Cardiac fibroblast (primary cell): ENCODE measurements at regions not wholly inside any gene's neighbourhood (a gene's known extent, or its start where the extent isn't known, plus 50 kb on each side); places are given as distances from the start of the nearest gene placed in this dataset.

Source experiments
- DNase-seq, 2 donors: peaks; one replicate each; pipeline versions ENCODE4 v3.0.0 to v3.0.0-alpha.2; 2010; ENCODE audit warnings: low read depth in 2 of 2
- H3K4me3 ChIP-seq, 2 donors: replicated peaks in 1 of 2; 1 replicate in 1 of 2; 2 replicates in 1 of 2; pipeline ENCODE4 v1.5.1; 2011; ENCODE audit warnings: low read depth in 2 of 2, low read length in 2 of 2, mild to moderate bottlenecking in 2 of 2, moderate library complexity in 1 of 2
- TF ChIP-seq, protein P1 (sequence below): IDR thresholded peaks from one replicate; pipeline ENCODE4 v1.5.1; 2011; ENCODE audit warnings: low read depth, mild to moderate bottlenecking, low read length, inconsistent platforms

DNA sequence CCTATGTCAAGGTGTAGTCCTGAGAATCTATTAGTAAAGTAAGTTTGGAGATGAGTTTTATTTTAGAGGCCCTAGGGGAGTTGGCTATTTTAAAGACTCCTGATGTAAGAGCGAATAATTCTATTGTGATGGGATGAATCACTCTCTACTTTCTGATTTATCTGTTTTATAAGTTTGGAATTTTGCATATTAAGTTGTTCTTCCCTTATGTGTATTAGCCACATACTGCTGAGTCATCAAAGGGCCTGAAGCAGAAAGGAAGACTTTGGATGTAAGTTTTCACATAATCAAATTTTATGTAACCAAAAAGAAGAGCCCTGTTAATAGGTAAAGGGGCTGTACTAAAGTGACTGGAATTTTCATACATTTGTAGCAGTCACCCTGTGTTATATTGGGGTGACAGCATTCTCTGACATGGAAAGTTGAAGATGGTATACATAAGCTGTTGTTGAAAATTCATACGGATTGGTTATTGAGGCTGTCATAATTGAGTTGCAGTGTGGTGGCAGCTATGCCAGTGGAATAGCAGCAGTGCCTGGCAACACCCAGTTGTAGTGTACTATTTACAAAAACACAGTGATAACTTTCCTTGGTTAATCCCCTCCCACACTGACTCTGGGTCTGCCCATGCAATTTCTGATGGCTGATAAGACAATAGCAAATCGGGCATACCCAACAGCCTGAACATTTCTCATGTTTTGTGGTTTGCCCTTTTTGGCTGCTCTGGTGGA, 90.6 kb upstream of the NTM start:
- DNase-seq: no peak
- no peak overlapping the region for H3K4me3 ChIP-seq
- TF ChIP-seq, protein P1, sequence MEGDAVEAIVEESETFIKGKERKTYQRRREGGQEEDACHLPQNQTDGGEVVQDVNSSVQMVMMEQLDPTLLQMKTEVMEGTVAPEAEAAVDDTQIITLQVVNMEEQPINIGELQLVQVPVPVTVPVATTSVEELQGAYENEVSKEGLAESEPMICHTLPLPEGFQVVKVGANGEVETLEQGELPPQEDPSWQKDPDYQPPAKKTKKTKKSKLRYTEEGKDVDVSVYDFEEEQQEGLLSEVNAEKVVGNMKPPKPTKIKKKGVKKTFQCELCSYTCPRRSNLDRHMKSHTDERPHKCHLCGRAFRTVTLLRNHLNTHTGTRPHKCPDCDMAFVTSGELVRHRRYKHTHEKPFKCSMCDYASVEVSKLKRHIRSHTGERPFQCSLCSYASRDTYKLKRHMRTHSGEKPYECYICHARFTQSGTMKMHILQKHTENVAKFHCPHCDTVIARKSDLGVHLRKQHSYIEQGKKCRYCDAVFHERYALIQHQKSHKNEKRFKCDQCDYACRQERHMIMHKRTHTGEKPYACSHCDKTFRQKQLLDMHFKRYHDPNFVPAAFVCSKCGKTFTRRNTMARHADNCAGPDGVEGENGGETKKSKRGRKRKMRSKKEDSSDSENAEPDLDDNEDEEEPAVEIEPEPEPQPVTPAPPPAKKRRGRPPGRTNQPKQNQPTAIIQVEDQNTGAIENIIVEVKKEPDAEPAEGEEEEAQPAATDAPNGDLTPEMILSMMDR: no peak

DNA sequence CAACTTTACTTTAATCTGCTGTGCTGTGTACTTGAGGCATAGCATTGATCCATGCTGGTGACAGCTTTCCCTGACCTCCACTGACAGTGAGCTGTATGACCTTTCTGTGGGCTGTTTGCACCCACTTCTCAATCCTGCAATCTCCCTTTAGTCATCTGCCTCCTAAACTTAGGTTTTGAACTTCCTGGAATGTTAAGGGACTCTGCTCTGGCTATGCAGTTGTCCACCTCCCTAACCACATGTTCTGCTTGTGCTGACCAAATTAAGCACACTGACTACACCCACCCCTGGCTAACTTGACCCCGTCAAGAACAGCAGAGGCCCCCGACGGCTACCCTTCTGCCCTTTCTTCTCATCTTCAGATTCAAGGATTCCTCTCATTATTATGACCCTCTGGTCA, 89.1 kb upstream of the NTM start:
- TF ChIP-seq, protein P1: no peak
- no peak for DNase-seq
- H3K4me3 ChIP-seq: no peak overlapping the region

DNA sequence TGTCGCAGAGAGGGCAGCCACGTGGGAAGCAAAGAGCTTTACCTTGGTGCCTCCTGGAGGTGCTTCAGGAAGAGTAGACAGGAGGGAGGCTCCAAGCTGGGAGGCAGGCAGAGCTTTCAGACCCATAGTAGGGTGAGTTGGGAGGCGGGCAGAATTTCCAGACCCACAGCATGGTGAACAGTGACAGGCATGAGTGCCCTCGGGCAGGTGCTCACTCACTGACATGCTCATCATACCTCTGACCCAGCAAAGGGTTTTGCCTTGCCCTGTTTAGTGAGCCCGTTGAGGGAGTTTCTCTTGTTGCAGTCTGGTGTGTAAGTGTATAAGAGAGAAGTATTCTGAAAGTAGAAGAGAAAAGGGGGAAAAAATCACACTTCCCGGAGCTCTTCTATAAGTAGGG, 86.4 kb upstream of the NTM start:
- DNase-seq: no peak
- TF ChIP-seq, protein P1: no peak
- H3K4me3 ChIP-seq: no peak overlapping the region

DNA sequence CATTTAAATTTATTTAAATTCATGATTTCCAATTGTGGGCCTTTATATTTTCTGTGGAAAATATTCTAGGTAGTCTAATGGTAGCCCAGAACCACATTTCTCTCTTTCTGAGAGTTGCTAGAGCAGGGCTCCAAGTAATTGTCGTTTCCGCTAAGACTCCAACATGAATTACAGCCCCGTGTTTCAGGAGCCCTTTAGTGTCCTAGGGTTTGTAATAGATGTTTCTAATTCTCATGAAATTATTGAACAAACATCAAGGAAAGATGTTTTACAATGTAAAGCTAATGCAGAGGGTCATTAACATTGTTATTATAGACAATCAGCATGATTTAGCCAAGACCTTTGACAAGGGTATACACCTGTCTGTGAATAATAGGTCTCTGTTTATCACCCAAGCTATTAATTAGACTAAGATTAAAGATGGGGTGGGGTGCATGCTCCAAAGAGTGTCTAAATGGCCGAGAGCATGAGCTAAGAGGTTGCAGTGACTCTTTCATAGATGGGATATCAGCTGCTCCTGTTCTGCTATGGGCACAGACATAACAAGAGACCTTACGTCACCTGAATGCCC, 81.8 kb upstream of the NTM start:
- no peak overlapping the region for H3K4me3 ChIP-seq
- TF ChIP-seq, protein P1: no peak
- no peak for DNase-seq

DNA sequence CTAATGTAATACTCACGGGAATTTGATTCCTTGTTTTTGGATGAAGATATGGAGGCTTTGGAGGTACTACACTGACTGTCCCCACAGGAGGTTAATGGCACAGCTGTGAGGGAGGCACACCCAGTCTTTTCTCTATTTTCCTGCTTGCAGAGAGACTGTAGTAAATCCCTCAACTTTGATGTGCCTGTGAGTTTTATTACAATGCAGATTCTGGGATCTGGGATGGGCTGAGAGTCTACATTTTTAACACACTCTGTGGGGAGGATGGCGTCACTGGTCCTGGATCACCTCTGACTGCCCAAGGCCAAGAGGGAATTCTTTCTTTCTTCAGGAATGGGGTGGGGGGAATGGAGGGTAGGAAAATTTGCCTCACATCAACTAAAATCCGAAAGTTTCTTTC, 80.2 kb upstream of the NTM start:
- TF ChIP-seq, protein P1: no peak
- DNase-seq: no peak
- H3K4me3 ChIP-seq: no peak overlapping the region

DNA sequence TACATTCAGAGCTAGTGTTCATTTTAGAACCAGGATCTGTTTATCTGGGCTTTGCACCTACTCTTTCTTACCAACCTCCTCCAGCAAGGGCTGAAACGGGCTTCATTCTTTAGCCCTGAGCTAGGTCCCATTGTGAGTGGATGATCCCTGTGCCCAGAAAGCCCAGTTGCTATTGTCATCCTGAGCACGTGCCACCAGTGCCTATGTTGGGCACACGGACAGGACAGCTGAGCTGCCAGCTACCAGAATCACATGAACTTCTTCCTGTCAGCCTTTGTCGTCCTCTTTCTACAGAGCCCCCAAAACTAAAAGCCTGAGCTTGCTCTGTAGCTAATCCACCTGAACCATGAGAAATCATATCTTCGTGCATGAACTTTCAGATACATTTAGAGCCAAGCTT, 74.4 kb upstream of the NTM start:
- DNase-seq: no peak
- TF ChIP-seq, protein P1: no peak
- no peak overlapping the region for H3K4me3 ChIP-seq
